NT2/D1 (cell line): ENCODE measurements at regions not wholly inside any gene's neighbourhood (a gene's known extent, or its start where the extent isn't known, plus 50 kb on each side); places are given as distances from the start of the nearest gene placed in this dataset.

Experiments
- SUZ12 ChIP-seq: IDR thresholded peaks from 2 replicates; pipeline ENCODE4 v1.6.1; 2011; ENCODE audit not compliant: insufficient read length, insufficient read depth; ENCODE audit errors: extremely low read depth
- YY1 ChIP-seq: IDR thresholded peaks from 2 replicates; pipeline ENCODE4 v1.6.1; 2011; ENCODE audit not compliant: insufficient read length, insufficient read depth
- ZNF274 ChIP-seq: IDR thresholded peaks from 2 replicates; pipeline ENCODE4 v1.6.1; 2011; ENCODE audit warnings: mild to moderate bottlenecking, low read depth, low read length

GRCh38 chr1:233554037-233554436 lies 59.9 kb upstream of the KCNK1 start:
- TF ChIP-seq SUZ12 (no peak), YY1 (no peak), ZNF274 (no peak)
